IMR-90 (cell line): ENCODE measurements at regions not wholly inside any gene's neighbourhood (a gene's known extent, or its start where the extent isn't known, plus 50 kb on each side); places are given as distances from the start of the nearest gene placed in this dataset.

Experiments used
- ATAC-seq: fragments of 200-7000 bp; cut with Tn5 transposase; 2 replicates; pipeline ENCODE4 v1.9.1; 2020; ENCODE audit warnings: low read depth, mild to moderate bottlenecking, moderate library complexity
- BruUV-seq: library from RNA; stranded (reverse); fragments of 400-500 nt; replicated peaks from 2 replicates; lab custom pipeline; 2021; lab: Mats Ljungman, UMichigan
- CTCF ChIA-PET: fragments of 300-600 bp; formaldehyde crosslinking; extraction: SDS; loops from one replicate; lab custom pipeline; 2021; ENCODE audit warnings: antibody characterized with exemption; lab: Yijun Ruan, JAX
- POLR2A ChIA-PET: fragments of 300-600 bp; sonication (Branson Sonifier 250); formaldehyde crosslinking; loops from one replicate; lab custom pipeline; 2022; ENCODE audit warnings: antibody characterized with exemption; ENCODE audit not compliant: unreplicated experiment; lab: Charles Lee
- DNase-seq: peaks from one replicate; pipeline ENCODE4 v3.0.0; 2013
- H2AFZ ChIP-seq: replicated peaks from 2 replicates; pipeline ENCODE3; 2013; ENCODE audit warnings: low read length, mild to moderate bottlenecking; ENCODE audit not compliant: poor library complexity
- H2AK5ac ChIP-seq: 2 replicates; pipeline ENCODE4 v1.6.1; 2013; ENCODE audit warnings: low read depth, low read length, inconsistent platforms
- H2AK9ac ChIP-seq: replicated peaks from 2 replicates; pipeline ENCODE3; 2013; ENCODE audit warnings: mild to moderate bottlenecking, low read depth, low read length, moderate library complexity; ENCODE audit not compliant: poor library complexity
- H2BK120ac ChIP-seq: 2 replicates; pipeline ENCODE4 v1.6.1; 2013; ENCODE audit warnings: low read depth, low read length, inconsistent platforms
- H2BK15ac ChIP-seq: 3 replicates; pipeline ENCODE4 v1.6.1; 2013; ENCODE audit warnings: low read depth, low read length, inconsistent platforms
- H2BK20ac ChIP-seq: 2 replicates; pipeline ENCODE4 v1.6.1; 2013; ENCODE audit warnings: low read depth, mild to moderate bottlenecking, inconsistent platforms, low read length, moderate library complexity
- H2BK5ac ChIP-seq: 2 replicates; pipeline ENCODE4 v1.6.1; 2013; ENCODE audit warnings: mild to moderate bottlenecking, low read depth, low read length, inconsistent platforms; ENCODE audit not compliant: poor library complexity, severe bottlenecking
- H3K14ac ChIP-seq: replicated peaks from 2 replicates; pipeline ENCODE4 v1.6.1; 2013; ENCODE audit warnings: low read depth, low read length, inconsistent platforms
- H3K18ac ChIP-seq: 2 replicates; pipeline ENCODE4 v1.6.1; 2013; ENCODE audit warnings: low read depth, low read length, control low read depth
- H3K23ac ChIP-seq: 2 replicates; pipeline ENCODE4 v1.6.1; 2013; ENCODE audit warnings: low read depth, low read length, inconsistent platforms
- H3K27ac ChIP-seq: 2 replicates; pipeline ENCODE4 v1.5.1; 2013; ENCODE audit warnings: mild to moderate bottlenecking, control low read depth, low read length; ENCODE audit not compliant: insufficient read depth
- H3K27me3 ChIP-seq: 2 replicates; pipeline ENCODE4 v1.6.1; 2013; ENCODE audit warnings: low read length; ENCODE audit not compliant: control insufficient read depth, insufficient read depth
- H3K36me3 ChIP-seq: 2 replicates; pipeline ENCODE4 v1.6.1; 2013; ENCODE audit warnings: low read length, mixed read lengths; ENCODE audit not compliant: control insufficient read depth, insufficient read depth
- H3K4ac ChIP-seq: 2 replicates; pipeline ENCODE4 v1.6.1; 2013; ENCODE audit warnings: low read depth, low read length, inconsistent platforms
- H3K4me1 ChIP-seq: 2 replicates; pipeline ENCODE4 v1.6.1; 2013; ENCODE audit warnings: low read length, mixed read lengths; ENCODE audit not compliant: control insufficient read depth, insufficient read depth
- H3K4me2 ChIP-seq: 2 replicates; pipeline ENCODE4 v1.6.1; 2013; ENCODE audit warnings: low read depth, mild to moderate bottlenecking, control low read depth, low read length, moderate library complexity
- H3K4me3 ChIP-seq: 2 replicates; pipeline ENCODE4 v1.5.1; 2013; ENCODE audit warnings: low read depth, mild to moderate bottlenecking, control low read depth, low read length, moderate library complexity; ENCODE audit not compliant: insufficient read depth
- H3K56ac ChIP-seq: 2 replicates; pipeline ENCODE4 v1.6.1; 2013; ENCODE audit warnings: low read length, inconsistent platforms; ENCODE audit not compliant: insufficient read depth; ENCODE audit errors: extremely low read depth
- H3K79me1 ChIP-seq, 2 experiments: 2 replicates each; pipeline ENCODE4 v1.6.1; 2013; ENCODE audit warnings: low read length in 2 of 2, inconsistent platforms in 1 of 2, low read depth in 1 of 2
- H3K9ac ChIP-seq: 2 replicates; pipeline ENCODE4 v1.6.1; 2013; ENCODE audit warnings: low read depth, low read length, control low read depth
- H3K9me1 ChIP-seq: 2 replicates; pipeline ENCODE4 v1.6.1; 2013; ENCODE audit warnings: low read length, inconsistent platforms; ENCODE audit not compliant: insufficient read depth
- H3K9me3 ChIP-seq: 2 replicates; pipeline ENCODE4 v1.6.1; 2013; ENCODE audit warnings: low read length; ENCODE audit not compliant: control insufficient read depth, insufficient read depth
- H4K20me1 ChIP-seq: 2 replicates; pipeline ENCODE4 v1.6.1; 2013; ENCODE audit warnings: low read length, inconsistent platforms; ENCODE audit not compliant: insufficient read depth
- H4K5ac ChIP-seq: 2 replicates; pipeline ENCODE4 v1.6.1; 2013; ENCODE audit warnings: mild to moderate bottlenecking, low read depth, low read length, control low read depth
- H4K8ac ChIP-seq, 2 experiments: 2 replicates each; pipeline ENCODE4 v1.6.1; 2013; ENCODE audit warnings: low read depth in 2 of 2, low read length in 2 of 2, control low read depth in 1 of 2, inconsistent platforms in 1 of 2
- H4K91ac ChIP-seq: 2 replicates; pipeline ENCODE4 v1.6.1; 2013; ENCODE audit warnings: low read depth, low read length, inconsistent platforms; ENCODE audit not compliant: insufficient read depth
- CTCF ChIP-seq: conservative IDR thresholded peaks from 2 replicates; pipeline ENCODE4 v1.5.1; 2012; ENCODE audit warnings: mild to moderate bottlenecking, low read depth, low read length, improper control_type of control experiment
- ELK1 ChIP-seq: fragments of 150-350 bp; IDR thresholded peaks from 2 replicates; pipeline ENCODE4 v1.6.1; 2016; ENCODE audit warnings: low read depth, mild to moderate bottlenecking, low read length, moderate library complexity, borderline replicate concordance
- MXI1 ChIP-seq: IDR thresholded peaks from 2 replicates; pipeline ENCODE4 v1.6.1; 2012; ENCODE audit warnings: low read depth, mild to moderate bottlenecking, low read length, moderate library complexity, borderline replicate concordance
- POLR2A ChIP-seq: IDR thresholded peaks from 2 replicates; pipeline ENCODE4 v1.6.1; 2012; ENCODE audit warnings: mild to moderate bottlenecking, low read depth, low read length
- WGBS, 2 experiments: methylation state at CpG; one replicate each; pipeline versions ENCODE4 v1.1.5 to v1.1.7; 2013; ENCODE audit warnings: missing lambda C conversion rate in 2 of 2; ENCODE audit not compliant: insufficient read length in 1 of 2; ENCODE audit errors: extremely low coverage in 2 of 2; 5-methylcytosine and 5-hydroxymethylcytosine counted together
- dilution Hi-C: fragments of 300-500 bp; cut with HindIII; formaldehyde crosslinking; loops from one replicate; pipeline ENCODE4 v1.14.3; 2018; ENCODE audit warnings: low sequenced_read_pairs; ENCODE audit not compliant: unreplicated experiment
- in situ Hi-C: fragments of 300-500 bp; cut with MboI; formaldehyde crosslinking; loops from 3 replicates; pipeline ENCODE4 v1.14.3; 2019; ENCODE audit warnings: low sequenced_read_pairs, inconsistent platforms, mixed read lengths
- intact Hi-C: fragments of 100-400 bp; cut with micrococcal nuclease; formaldehyde crosslinking; loops from 2 replicates; pipeline ENCODE4 v1.10.0; 2022

GRCh38 chr2:234339501-234339900 lies 157.4 kb downstream of the ARL4C start:
- intact Hi-C loops = no loop called here
- Histone ChIP-seq H3K4me3 (no peak overlapping the region), H3K27ac (no peak overlapping the region), H2BK15ac (no peak overlapping the region), H2AK9ac (no peak overlapping the region), H3K18ac (no peak overlapping the region), H2BK5ac (no peak overlapping the region), H2BK120ac (no peak overlapping the region), H3K27me3 (peaks cover 5% of the 10 kb centered on the region; the same call in 1 of the 2 replicates), H2AFZ (no peak overlapping the region), H3K14ac (no peak overlapping the region), H3K36me3 (no peaks in the 10 kb centered on the region), H2AK5ac (no peak overlapping the region), H4K8ac (no peak overlapping the region), H2BK20ac (no peak overlapping the region), H3K4ac (no peak overlapping the region), H3K9me1 (peaks cover 4% of the 10 kb centered on the region; the same call in 1 of the 2 replicates), H3K56ac (no peak overlapping the region), H3K79me1 (no peaks in the 10 kb centered on the region), H3K9ac (no peak overlapping the region), H3K4me1 (peaks cover 5% of the 10 kb centered on the region; the same call in 1 of the 2 replicates), H4K20me1 (no peaks in the 10 kb centered on the region), H4K5ac (no peak overlapping the region), H3K9me3 (no peaks in the 10 kb centered on the region), H3K23ac (no peak overlapping the region), H3K4me2 (no peak overlapping the region), H4K91ac (no peak overlapping the region)
- TF ChIP-seq CTCF (no peak), ELK1 (no peak), POLR2A (no peak), MXI1 (no peak)
- in situ Hi-C loops = no loop called here
- dilution Hi-C loops = loop anchor here (25.0 kb wide), 1 partner anchor 173 kb away; no protein-coding TSS in a partner anchor
- WGBS, 2 experiments = no CpG with 5 or more reads among the region's 5 CpGs
- no TSS peak for BruUV-seq
- no peak for DNase-seq
- ChIA-PET POLR2A (no interaction called here), CTCF (no interaction called here)
- ATAC-seq = no peak
